ENCODE measurements at regions not wholly inside any gene's neighbourhood (a gene's known extent, or its start where the extent isn't known, plus 50 kb on each side); places are given as distances from the start of the nearest gene placed in this dataset.

DNA sequence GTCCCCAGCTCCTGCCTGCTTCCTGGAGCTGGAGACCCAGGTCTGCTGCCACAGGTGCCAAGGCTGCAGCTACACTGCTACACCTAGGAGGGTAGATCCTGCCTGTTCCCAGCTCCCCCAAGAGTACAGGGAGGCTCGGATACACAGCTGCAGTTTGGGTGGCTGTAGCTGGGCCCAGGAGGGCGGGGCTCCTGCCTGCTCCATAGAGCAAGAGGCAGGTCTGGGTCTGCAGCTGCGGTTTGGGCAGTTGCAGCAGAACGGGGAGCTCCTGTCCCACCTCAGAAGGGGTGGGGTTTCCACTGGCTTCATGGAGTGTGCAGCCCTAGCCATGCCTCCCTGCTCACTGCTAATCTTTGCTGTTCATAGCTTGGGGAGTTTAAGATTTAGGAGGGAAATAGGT, 199.0 kb downstream of the NUFIP1 start:
- TF ChIP-seq, protein P1, sequence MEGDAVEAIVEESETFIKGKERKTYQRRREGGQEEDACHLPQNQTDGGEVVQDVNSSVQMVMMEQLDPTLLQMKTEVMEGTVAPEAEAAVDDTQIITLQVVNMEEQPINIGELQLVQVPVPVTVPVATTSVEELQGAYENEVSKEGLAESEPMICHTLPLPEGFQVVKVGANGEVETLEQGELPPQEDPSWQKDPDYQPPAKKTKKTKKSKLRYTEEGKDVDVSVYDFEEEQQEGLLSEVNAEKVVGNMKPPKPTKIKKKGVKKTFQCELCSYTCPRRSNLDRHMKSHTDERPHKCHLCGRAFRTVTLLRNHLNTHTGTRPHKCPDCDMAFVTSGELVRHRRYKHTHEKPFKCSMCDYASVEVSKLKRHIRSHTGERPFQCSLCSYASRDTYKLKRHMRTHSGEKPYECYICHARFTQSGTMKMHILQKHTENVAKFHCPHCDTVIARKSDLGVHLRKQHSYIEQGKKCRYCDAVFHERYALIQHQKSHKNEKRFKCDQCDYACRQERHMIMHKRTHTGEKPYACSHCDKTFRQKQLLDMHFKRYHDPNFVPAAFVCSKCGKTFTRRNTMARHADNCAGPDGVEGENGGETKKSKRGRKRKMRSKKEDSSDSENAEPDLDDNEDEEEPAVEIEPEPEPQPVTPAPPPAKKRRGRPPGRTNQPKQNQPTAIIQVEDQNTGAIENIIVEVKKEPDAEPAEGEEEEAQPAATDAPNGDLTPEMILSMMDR (IDR thresholded peaks at IDR 0.05; ENCODE audit: poor library complexity): no peak
- TF ChIP-seq EZH2 (IDR thresholded peaks at IDR 0.05; ENCODE audit: borderline replicate concordance) (no peak), EZH2phosphoT487 (IDR thresholded peaks at IDR 0.05; ENCODE audit: low read depth, severe bottlenecking, unreplicated experiment) (no peak)
- Histone ChIP-seq H3K4me3 (no peak overlapping the region), H4K20me1 (ENCODE audit: insufficient read depth, poor library complexity, severe bottlenecking) (no peaks in the 10 kb centered on the region), H3K27ac (no peak overlapping the region), H3K36me3 (replicated peaks; ENCODE audit: insufficient read depth, low read depth) (no peaks in the 10 kb centered on the region), H3K9me3 (ENCODE audit: low read depth) (no peaks in the 10 kb centered on the region), H3K4me1 (ENCODE audit: insufficient read depth) (no peaks in the 10 kb centered on the region), H3K79me2 (no peaks in the 10 kb centered on the region), H3K27me3 (no peaks in the 10 kb centered on the region), H3K9me2 (replicated peaks; ENCODE audit: insufficient read depth) (no peaks in the 10 kb centered on the region), H3K4me2 (no peak overlapping the region), H2AFZ (no peak overlapping the region)
- WGBS (ENCODE audit: low lambda C conversion rate, missing lambda C conversion rate): 65% methylated on average over 4 of the region's 4 CpGs
- no peak for DNase-seq (ENCODE audit: low spot score)

DNA sequence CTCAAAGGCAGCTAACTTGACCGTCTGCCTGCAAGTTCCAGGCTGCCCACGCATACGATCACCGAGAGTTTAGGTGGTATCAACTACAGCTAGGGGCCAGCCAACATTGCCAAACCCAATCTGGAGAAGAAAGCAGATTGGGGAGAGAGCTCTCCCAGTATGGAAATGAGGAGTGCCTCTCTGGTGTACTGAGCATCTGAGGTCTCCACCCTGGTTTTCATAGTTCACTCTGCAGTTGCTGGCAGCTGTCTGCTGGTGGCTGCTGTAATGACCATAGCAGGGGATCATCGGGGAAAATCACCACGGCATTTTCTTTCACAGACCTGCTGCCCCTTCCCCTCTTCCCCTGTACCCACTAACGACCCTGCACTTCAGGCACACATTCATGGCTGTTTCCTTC, 201.7 kb downstream of the NUFIP1 start:
- DNase-seq (ENCODE audit: low spot score): no peak
- Histone ChIP-seq H3K4me3 (no peak overlapping the region), H3K9me2 (replicated peaks; ENCODE audit: insufficient read depth) (no peaks in the 10 kb centered on the region), H3K27me3 (no peaks in the 10 kb centered on the region), H4K20me1 (ENCODE audit: insufficient read depth, poor library complexity, severe bottlenecking) (no peaks in the 10 kb centered on the region), H3K9me3 (ENCODE audit: low read depth) (no peaks in the 10 kb centered on the region), H3K4me2 (no peak overlapping the region), H3K27ac (no peak overlapping the region), H3K4me1 (ENCODE audit: insufficient read depth) (no peaks in the 10 kb centered on the region), H2AFZ (no peak overlapping the region), H3K36me3 (replicated peaks; ENCODE audit: insufficient read depth, low read depth) (no peaks in the 10 kb centered on the region), H3K79me2 (no peaks in the 10 kb centered on the region)
- TF ChIP-seq, protein P1 (IDR thresholded peaks at IDR 0.05; ENCODE audit: poor library complexity): no peak
- TF ChIP-seq EZH2 (IDR thresholded peaks at IDR 0.05; ENCODE audit: borderline replicate concordance) (no peak), EZH2phosphoT487 (IDR thresholded peaks at IDR 0.05; ENCODE audit: low read depth, severe bottlenecking, unreplicated experiment) (no peak)
- 88% methylated on average over 7 of the region's 7 CpGs for WGBS (ENCODE audit: low lambda C conversion rate, missing lambda C conversion rate)

DNA sequence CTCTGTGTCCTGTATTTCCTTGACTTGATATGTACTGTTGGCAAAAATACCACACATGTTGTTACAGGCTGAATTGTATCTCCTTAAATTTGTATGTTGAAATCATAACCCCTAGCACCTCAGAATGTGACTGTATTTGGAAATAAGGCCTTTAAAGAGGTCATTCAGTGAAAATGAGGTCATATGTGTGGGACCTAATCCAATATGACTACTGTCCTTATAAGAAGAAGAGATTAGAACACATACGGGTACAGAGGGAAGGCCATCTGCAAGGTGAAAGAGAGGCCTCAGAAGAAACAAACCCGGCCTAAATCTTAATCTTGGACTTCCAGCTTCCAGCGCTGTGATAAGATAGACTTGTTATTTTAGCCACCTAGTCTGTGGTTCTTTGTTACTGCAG, 202.5 kb downstream of the NUFIP1 start:
- H3K27ac ChIP-seq: no peak overlapping the region
- TF ChIP-seq, protein P1 (IDR thresholded peaks at IDR 0.05; ENCODE audit: poor library complexity): no peak
- TF ChIP-seq EZH2 (IDR thresholded peaks at IDR 0.05; ENCODE audit: borderline replicate concordance) (no peak), EZH2phosphoT487 (IDR thresholded peaks at IDR 0.05; ENCODE audit: low read depth, severe bottlenecking, unreplicated experiment) (no peak)
- no peaks in the 10 kb centered on the region for H3K9me2 ChIP-seq (replicated peaks; ENCODE audit: insufficient read depth)

DNA sequence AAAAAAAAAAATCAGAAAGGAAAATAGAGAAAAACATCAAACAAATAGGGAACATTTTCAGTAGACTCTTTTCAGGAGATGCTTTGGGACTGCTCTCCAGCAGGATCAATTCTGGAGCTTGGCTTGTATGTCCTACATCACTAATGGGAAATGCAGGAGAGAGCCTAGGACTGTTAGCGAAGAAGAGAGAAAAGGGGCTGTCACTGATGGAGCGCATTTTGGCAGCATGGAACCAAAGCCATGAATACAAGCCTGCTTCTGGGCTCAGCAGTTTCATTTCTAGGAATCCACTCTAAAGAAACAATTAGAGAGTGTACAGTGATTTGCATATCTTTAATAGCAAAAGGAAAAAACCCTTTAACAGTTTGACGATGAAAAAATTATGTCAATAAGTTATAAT, 203.9 kb downstream of the NUFIP1 start:
- Histone ChIP-seq H3K9me3 (ENCODE audit: low read depth) (no peaks in the 10 kb centered on the region), H4K20me1 (ENCODE audit: insufficient read depth, poor library complexity, severe bottlenecking) (no peaks in the 10 kb centered on the region), H3K4me3 (no peak overlapping the region), H3K36me3 (replicated peaks; ENCODE audit: insufficient read depth, low read depth) (no peaks in the 10 kb centered on the region), H3K4me1 (ENCODE audit: insufficient read depth) (no peaks in the 10 kb centered on the region), H3K9me2 (replicated peaks; ENCODE audit: insufficient read depth) (no peaks in the 10 kb centered on the region), H3K27me3 (no peaks in the 10 kb centered on the region), H3K79me2 (no peaks in the 10 kb centered on the region), H2AFZ (no peak overlapping the region), H3K4me2 (no peak overlapping the region), H3K27ac (no peak overlapping the region)
- TF ChIP-seq, protein P1 (IDR thresholded peaks at IDR 0.05; ENCODE audit: poor library complexity): no peak
- no peak for TF ChIP-seq EZH2 (IDR thresholded peaks at IDR 0.05; ENCODE audit: borderline replicate concordance)
- TF ChIP-seq EZH2phosphoT487 (IDR thresholded peaks at IDR 0.05; ENCODE audit: low read depth, severe bottlenecking, unreplicated experiment): no peak
- 98% methylated on average over 3 of the region's 3 CpGs for WGBS (ENCODE audit: low lambda C conversion rate, missing lambda C conversion rate)
- DNase-seq (ENCODE audit: low spot score): no peak

More for the DNA sequence above, 202.5 kb downstream of the NUFIP1 start:
- no peaks in the 10 kb centered on the region for H3K9me3 ChIP-seq (ENCODE audit: low read depth)
- no peaks in the 10 kb centered on the region for H4K20me1 ChIP-seq (ENCODE audit: insufficient read depth, poor library complexity, severe bottlenecking)
- no peaks in the 10 kb centered on the region for H3K79me2 ChIP-seq
- H3K27me3 ChIP-seq: no peaks in the 10 kb centered on the region
- no peaks in the 10 kb centered on the region for H3K4me1 ChIP-seq (ENCODE audit: insufficient read depth)
- no peak overlapping the region for H3K4me3 ChIP-seq
- no peak for DNase-seq (ENCODE audit: low spot score)
- H3K4me2 ChIP-seq: no peak overlapping the region
- WGBS (ENCODE audit: low lambda C conversion rate, missing lambda C conversion rate): 73% methylated on average over 3 of the region's 3 CpGs
- no peak overlapping the region for H2AFZ ChIP-seq
- H3K36me3 ChIP-seq (replicated peaks; ENCODE audit: insufficient read depth, low read depth): no peaks in the 10 kb centered on the region
